ENCODE measurements at regions not wholly inside any gene's neighbourhood (a gene's known extent, or its start where the extent isn't known, plus 50 kb on each side); places are given as distances from the start of the nearest gene placed in this dataset.

GRCh38 chr2:104262714-104263113, 591.2 kb upstream of the POU3F3 start:
- TF ChIP-seq EZH2 (IDR thresholded peaks at IDR 0.05; ENCODE audit: borderline replicate concordance, insufficient read depth, low read length, poor library complexity, severe bottlenecking) (no peak), CTCF (IDR thresholded peaks at IDR 0.05; ENCODE audit: poor library complexity, severe bottlenecking) (no peak), POLR2AphosphoS5 (IDR thresholded peaks at IDR 0.05) (no peak), TAF1 (IDR thresholded peaks at IDR 0.05; ENCODE audit: low read depth) (no peak), SMC3 (conservative IDR thresholded peaks at IDR 0.05; ENCODE audit: poor library complexity) (no peak)
